Upper lobe of right lung (tissue), 1 donor: ENCODE measurements at regions not wholly inside any gene's neighbourhood (a gene's known extent, or its start where the extent isn't known, plus 50 kb on each side); places are given as distances from the start of the nearest gene placed in this dataset.

ENCODE experiments used
- ATAC-seq: fragments of 200-7000 bp; cut with Tn5 transposase; one replicate; pipeline ENCODE4 v1.9.1; 2020; ENCODE audit warnings: mild to moderate bottlenecking, moderate library complexity
- DNase-seq: peaks from one replicate; pipeline ENCODE4 v3.0.0-alpha.2; 2020
- H3K27ac ChIP-seq: fragments of 200-600 bp; one replicate; pipeline ENCODE4 v1.8.0; 2022
- H3K27me3 ChIP-seq: fragments of 200-600 bp; one replicate; pipeline ENCODE4 v1.8.0; 2022; ENCODE audit warnings: mild to moderate bottlenecking
- H3K36me3 ChIP-seq: fragments of 200-600 bp; one replicate; pipeline ENCODE4 v1.8.0; 2022
- H3K4me1 ChIP-seq: fragments of 200-600 bp; one replicate; pipeline ENCODE4 v1.8.0; 2022
- H3K4me3 ChIP-seq: fragments of 200-600 bp; one replicate; pipeline ENCODE4 v1.8.0; 2022; ENCODE audit warnings: mild to moderate bottlenecking
- H3K9me3 ChIP-seq: fragments of 200-600 bp; one replicate; pipeline ENCODE4 v1.8.0; 2022
- intact Hi-C: fragments of 100-400 bp; cut with DNase I; formaldehyde crosslinking; loops from one replicate; pipeline ENCODE4 v1.11.0; 2022
- TF ChIP-seq, protein P1 (sequence below): fragments of 200-600 bp; IDR thresholded peaks from one replicate; pipeline ENCODE4 v1.8.0; 2022; ENCODE audit warnings: antibody characterized with exemption
- donor health status: DM: no; HTN: yes; CAD: no; lungs with severe emphysema.

DNA sequence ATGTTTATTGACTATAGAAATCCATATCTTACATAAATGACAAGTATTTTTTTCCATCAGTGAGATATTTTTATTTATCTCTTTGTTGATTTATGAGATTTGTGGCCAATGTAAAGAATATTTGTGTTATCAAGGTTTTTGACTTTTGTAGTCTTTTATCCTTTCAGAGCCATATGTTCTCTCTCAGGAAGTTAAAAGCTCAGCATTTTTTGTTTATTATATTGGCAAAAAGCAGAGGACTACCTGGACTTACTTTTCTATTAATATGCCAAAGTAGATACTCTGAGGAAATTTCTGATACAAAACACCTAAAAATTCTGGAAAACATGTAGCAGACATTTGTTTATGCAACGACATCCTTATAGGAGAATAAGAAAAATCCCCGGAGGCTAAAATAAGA lies 490.3 kb downstream of the SLC6A15 start:
- Histone ChIP-seq H3K27ac (no peak overlapping the region), H3K4me3 (no peak overlapping the region), H3K27me3 (no peaks in the 10 kb centered on the region), H3K9me3 (no peaks in the 10 kb centered on the region), H3K36me3 (no peaks in the 10 kb centered on the region), H3K4me1 (no peaks in the 10 kb centered on the region)
- intact Hi-C loops = no loop called here
- ATAC-seq (no peak), DNase-seq (no peak)
- TF ChIP-seq, protein P1, sequence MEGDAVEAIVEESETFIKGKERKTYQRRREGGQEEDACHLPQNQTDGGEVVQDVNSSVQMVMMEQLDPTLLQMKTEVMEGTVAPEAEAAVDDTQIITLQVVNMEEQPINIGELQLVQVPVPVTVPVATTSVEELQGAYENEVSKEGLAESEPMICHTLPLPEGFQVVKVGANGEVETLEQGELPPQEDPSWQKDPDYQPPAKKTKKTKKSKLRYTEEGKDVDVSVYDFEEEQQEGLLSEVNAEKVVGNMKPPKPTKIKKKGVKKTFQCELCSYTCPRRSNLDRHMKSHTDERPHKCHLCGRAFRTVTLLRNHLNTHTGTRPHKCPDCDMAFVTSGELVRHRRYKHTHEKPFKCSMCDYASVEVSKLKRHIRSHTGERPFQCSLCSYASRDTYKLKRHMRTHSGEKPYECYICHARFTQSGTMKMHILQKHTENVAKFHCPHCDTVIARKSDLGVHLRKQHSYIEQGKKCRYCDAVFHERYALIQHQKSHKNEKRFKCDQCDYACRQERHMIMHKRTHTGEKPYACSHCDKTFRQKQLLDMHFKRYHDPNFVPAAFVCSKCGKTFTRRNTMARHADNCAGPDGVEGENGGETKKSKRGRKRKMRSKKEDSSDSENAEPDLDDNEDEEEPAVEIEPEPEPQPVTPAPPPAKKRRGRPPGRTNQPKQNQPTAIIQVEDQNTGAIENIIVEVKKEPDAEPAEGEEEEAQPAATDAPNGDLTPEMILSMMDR = no peak

DNA sequence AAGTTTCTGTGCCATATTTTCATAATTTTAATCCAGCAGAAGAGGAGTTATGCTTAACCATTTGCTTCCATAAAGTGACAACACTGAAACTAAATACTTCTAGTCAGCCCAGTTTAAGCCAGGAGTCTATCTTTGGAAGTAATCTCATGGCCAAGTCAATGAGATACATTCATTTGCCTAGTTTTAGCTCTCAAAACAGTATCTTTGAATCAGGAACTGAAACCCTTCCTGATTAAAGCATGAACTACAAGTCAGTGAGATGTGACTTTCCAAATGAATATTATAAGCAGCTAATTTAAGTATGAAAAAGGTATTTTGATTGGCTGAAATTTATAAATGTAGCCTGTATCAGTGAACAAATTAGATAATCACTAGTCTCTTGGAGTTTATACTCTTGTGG lies 491.5 kb downstream of the SLC6A15 start:
- ATAC-seq = no peak
- Histone ChIP-seq H3K27ac (no peak overlapping the region), H3K27me3 (no peaks in the 10 kb centered on the region), H3K4me3 (no peak overlapping the region), H3K9me3 (no peaks in the 10 kb centered on the region), H3K4me1 (no peaks in the 10 kb centered on the region), H3K36me3 (no peaks in the 10 kb centered on the region)
- no peak for DNase-seq
- intact Hi-C loops = no loop called here
- TF ChIP-seq, protein P1 = no peak

DNA sequence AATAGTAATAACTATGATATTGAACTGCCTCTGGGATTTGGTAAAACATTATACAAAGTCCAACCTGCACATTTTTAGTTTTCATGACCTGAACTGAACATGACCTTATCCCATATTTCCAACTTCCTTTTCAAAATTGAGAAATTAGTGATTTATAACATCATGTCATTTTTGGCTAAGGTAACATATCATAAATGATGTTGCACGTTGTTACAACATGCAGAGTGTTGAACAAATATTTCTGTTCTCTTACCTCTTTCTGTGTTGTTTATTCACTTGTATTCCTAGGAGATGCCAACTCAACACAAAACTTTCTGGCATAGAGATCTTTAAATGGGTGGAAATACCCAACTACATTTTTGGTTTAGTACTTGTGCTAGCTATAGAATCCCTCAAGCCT lies 496.0 kb downstream of the SLC6A15 start:
- Histone ChIP-seq H3K4me1 (no peaks in the 10 kb centered on the region), H3K27ac (no peak overlapping the region), H3K27me3 (no peaks in the 10 kb centered on the region), H3K36me3 (no peaks in the 10 kb centered on the region), H3K4me3 (no peak overlapping the region), H3K9me3 (no peaks in the 10 kb centered on the region)
- no peak for ATAC-seq
- intact Hi-C loops = no loop called here
- TF ChIP-seq, protein P1 = no peak
- DNase-seq = no peak

DNA sequence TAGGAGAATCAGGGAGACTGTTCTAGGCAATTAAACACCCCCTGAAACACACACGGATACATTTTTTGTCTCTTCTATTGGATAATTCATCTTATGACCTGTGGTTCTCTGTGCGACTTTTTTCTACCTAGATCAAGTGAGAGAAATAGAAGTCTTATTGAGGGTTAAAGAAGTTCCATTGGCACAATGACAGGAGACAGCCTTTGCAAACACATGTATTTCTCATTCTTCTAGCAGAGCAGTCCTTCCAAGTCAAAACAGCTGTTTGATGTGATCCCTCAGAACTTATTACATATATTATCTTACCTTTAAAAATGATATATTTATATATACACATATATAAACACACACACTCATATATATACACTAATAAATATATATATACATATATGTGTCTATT lies 496.7 kb downstream of the SLC6A15 start:
- ATAC-seq = no peak

DNA sequence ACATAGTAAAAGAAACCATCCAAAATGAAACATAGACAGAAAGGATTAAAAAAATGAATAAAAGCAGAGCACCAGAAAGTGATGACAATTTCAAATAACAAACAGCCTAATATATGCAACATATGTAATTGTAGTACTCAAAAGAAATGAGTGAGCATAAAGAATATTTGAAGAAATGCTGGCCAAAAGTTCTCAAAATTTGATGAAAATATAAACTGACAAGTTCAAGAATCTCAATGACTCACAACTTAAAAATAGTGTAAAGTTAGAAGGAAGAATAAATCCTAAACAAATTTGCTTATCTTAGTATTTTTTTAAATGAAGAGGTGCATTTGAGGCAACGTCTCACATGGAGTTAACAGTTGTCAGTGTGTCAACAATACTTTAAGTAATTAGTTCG lies 498.9 kb downstream of the SLC6A15 start:
- Histone ChIP-seq H3K4me3 (no peak overlapping the region), H3K4me1 (no peaks in the 10 kb centered on the region), H3K27ac (no peak overlapping the region), H3K9me3 (no peaks in the 10 kb centered on the region), H3K36me3 (no peaks in the 10 kb centered on the region), H3K27me3 (no peaks in the 10 kb centered on the region)
- ATAC-seq (no peak), DNase-seq (no peak)
- TF ChIP-seq, protein P1 = no peak
- intact Hi-C loops = no loop called here

More for the DNA sequence above, 496.7 kb downstream of the SLC6A15 start:
- H3K4me3 ChIP-seq = no peak overlapping the region
- H3K9me3 ChIP-seq = no peaks in the 10 kb centered on the region
- no peaks in the 10 kb centered on the region for H3K27me3 ChIP-seq
- no peaks in the 10 kb centered on the region for H3K4me1 ChIP-seq
- TF ChIP-seq, protein P1 = no peak
- DNase-seq = no peak
- intact Hi-C loops = no loop called here
- H3K27ac ChIP-seq = no peak overlapping the region
- no peaks in the 10 kb centered on the region for H3K36me3 ChIP-seq

DNA sequence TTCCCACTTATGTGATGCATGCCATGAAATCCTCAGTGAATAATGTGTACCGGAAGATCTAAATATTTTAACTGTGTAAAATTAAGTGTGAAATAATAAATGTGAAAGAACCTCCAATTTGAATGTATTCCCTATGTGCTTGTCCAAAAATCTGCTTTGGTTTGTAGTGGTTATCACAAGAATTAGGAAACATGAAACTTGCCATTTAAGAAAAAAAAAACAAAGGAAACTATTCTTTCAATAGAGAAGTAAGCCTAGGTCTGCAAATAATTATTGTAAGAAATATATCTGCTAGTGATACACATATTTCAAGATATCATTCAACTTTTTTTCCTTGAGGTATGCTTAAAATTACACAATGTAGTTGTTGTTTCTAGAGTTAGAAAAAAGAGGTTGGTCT lies 500.4 kb downstream of the SLC6A15 start:
- Histone ChIP-seq H3K4me3 (no peak overlapping the region), H3K27me3 (no peaks in the 10 kb centered on the region), H3K9me3 (no peaks in the 10 kb centered on the region), H3K4me1 (no peaks in the 10 kb centered on the region), H3K36me3 (no peaks in the 10 kb centered on the region), H3K27ac (no peak overlapping the region)
- TF ChIP-seq, protein P1 = no peak
- no peak for ATAC-seq
- no peak for DNase-seq
- intact Hi-C loops = no loop called here
